Astrocyte (in vitro differentiated cells and primary cell): ENCODE measurements at regions not wholly inside any gene's neighbourhood (a gene's known extent, or its start where the extent isn't known, plus 50 kb on each side); places are given as distances from the start of the nearest gene placed in this dataset.

ENCODE experiments used
- DNase-seq: peaks from one replicate; pipeline ENCODE4 v3.0.0-alpha.2; 2010; ENCODE audit warnings: low read depth
- FAIRE-seq: peaks from 2 replicates; lab custom pipeline; 2011; peaks lifted over from hg19 to GRCh38; lab: Jason Lieb, UNC
- H2AFZ ChIP-seq: 2 replicates; pipeline ENCODE4 v1.6.0; 2012; ENCODE audit warnings: low read depth, low read length, inconsistent platforms
- H3K27ac ChIP-seq: 2 replicates; pipeline ENCODE4 v1.5.1; 2011; ENCODE audit warnings: low read depth, low read length, inconsistent platforms
- H3K27me3 ChIP-seq: 2 replicates; pipeline ENCODE4 v1.6.0; 2011; ENCODE audit warnings: low read length, inconsistent platforms; ENCODE audit not compliant: insufficient read depth
- H3K36me3 ChIP-seq: 2 replicates; pipeline ENCODE4 v1.5.1; 2011; ENCODE audit warnings: low read length, inconsistent platforms; ENCODE audit not compliant: insufficient read depth
- H3K4me1 ChIP-seq: 2 replicates; pipeline ENCODE4 v1.5.1; 2011; ENCODE audit warnings: low read length, inconsistent platforms; ENCODE audit not compliant: insufficient read depth
- H3K4me2 ChIP-seq: 2 replicates; pipeline ENCODE4 v1.6.0; 2012; ENCODE audit warnings: low read length, inconsistent platforms
- H3K4me3 ChIP-seq: 2 replicates; pipeline ENCODE4 v1.5.1; 2011; ENCODE audit warnings: low read depth, mild to moderate bottlenecking, low read length, inconsistent platforms; ENCODE audit not compliant: insufficient read depth
- H3K79me2 ChIP-seq: 2 replicates; pipeline ENCODE4 v1.6.0; 2012; ENCODE audit warnings: mild to moderate bottlenecking, low read length, inconsistent platforms; ENCODE audit not compliant: insufficient read depth
- H3K9ac ChIP-seq: 2 replicates; pipeline ENCODE4 v1.6.0; 2012; ENCODE audit warnings: mild to moderate bottlenecking, low read length, inconsistent platforms
- H3K9me3 ChIP-seq: 2 replicates; pipeline ENCODE4 v1.5.1; 2012; ENCODE audit warnings: low read depth, mild to moderate bottlenecking, low read length, inconsistent platforms; ENCODE audit not compliant: insufficient read depth
- H4K20me1 ChIP-seq: 2 replicates; pipeline ENCODE4 v1.6.0; 2012; ENCODE audit warnings: low read length, inconsistent platforms; ENCODE audit not compliant: insufficient read depth
- H3K27ac Mint-ChIP-seq: one replicate; pipeline ENCODE4 v1.8.0; 2021; ENCODE audit warnings: mild to moderate bottlenecking, mixed read lengths; ENCODE audit not compliant: unreplicated experiment
- H3K27me3 Mint-ChIP-seq: one replicate; pipeline ENCODE4 v1.8.0; 2021; ENCODE audit warnings: low read depth, mixed read lengths; ENCODE audit not compliant: unreplicated experiment
- H3K36me3 Mint-ChIP-seq: one replicate; pipeline ENCODE4 v1.8.0; 2021; ENCODE audit warnings: low read depth, mixed read lengths; ENCODE audit not compliant: unreplicated experiment
- H3K4me1 Mint-ChIP-seq: one replicate; pipeline ENCODE4 v1.8.0; 2021; ENCODE audit warnings: low read depth, mixed read lengths; ENCODE audit not compliant: unreplicated experiment
- H3K4me3 Mint-ChIP-seq: one replicate; pipeline ENCODE4 v1.8.0; 2021; ENCODE audit warnings: mild to moderate bottlenecking, moderate library complexity, mixed read lengths; ENCODE audit not compliant: unreplicated experiment
- H3K9me3 Mint-ChIP-seq: one replicate; pipeline ENCODE4 v1.8.0; 2021; ENCODE audit warnings: mild to moderate bottlenecking, mixed read lengths; ENCODE audit not compliant: unreplicated experiment
- EZH2 ChIP-seq: IDR thresholded peaks from 2 replicates; pipeline ENCODE4 v1.6.1; 2012; ENCODE audit warnings: mild to moderate bottlenecking, low read length, inconsistent platforms; ENCODE audit not compliant: insufficient read depth
- TF ChIP-seq, protein P1 (sequence below): IDR thresholded peaks from 2 replicates; pipeline ENCODE4 v1.5.1; 2011; ENCODE audit warnings: low read depth, mild to moderate bottlenecking, inconsistent platforms, low read length, moderate library complexity; ENCODE audit not compliant: insufficient read depth

DNA sequence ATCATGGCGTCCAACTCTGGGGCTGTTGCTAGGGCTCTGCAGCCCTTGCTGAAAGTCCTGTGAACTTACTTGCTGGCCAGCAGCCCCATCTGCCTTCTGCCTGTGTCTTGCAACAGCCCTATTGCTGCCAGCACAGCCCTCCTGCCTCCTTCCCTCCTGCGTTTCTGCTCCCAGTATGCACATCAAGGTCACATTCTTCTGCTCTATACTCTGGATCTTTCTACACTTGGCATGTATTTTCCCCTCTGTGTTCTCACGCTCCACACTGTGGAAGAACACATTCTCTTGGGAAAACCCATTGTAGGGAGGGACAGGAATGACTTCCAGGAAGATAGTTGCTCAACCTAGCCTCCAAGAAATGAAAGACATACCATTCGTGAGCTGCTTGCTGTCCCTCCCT lies 80.9 kb upstream of the PHACTR2 start:
- Mint-ChIP-seq H3K27me3 (no peaks in the 10 kb centered on the region), H3K4me1 (no peaks in the 10 kb centered on the region), H3K4me3 (no peak overlapping the region), H3K27ac (no peak overlapping the region), H3K36me3 (no peaks in the 10 kb centered on the region), H3K9me3 (no peaks in the 10 kb centered on the region)
- Histone ChIP-seq H3K4me3 (no peak overlapping the region), H4K20me1 (no peaks in the 10 kb centered on the region), H3K79me2 (no peaks in the 10 kb centered on the region), H3K27me3 (no peaks in the 10 kb centered on the region), H3K27ac (no peak overlapping the region), H3K4me1 (peaks cover 6% of the 10 kb centered on the region), H3K9me3 (no peaks in the 10 kb centered on the region), H2AFZ (no peak overlapping the region), H3K4me2 (no peak overlapping the region), H3K9ac (no peak overlapping the region), H3K36me3 (no peaks in the 10 kb centered on the region)
- FAIRE-seq = no peak
- TF ChIP-seq EZH2 = no peak
- TF ChIP-seq, protein P1, sequence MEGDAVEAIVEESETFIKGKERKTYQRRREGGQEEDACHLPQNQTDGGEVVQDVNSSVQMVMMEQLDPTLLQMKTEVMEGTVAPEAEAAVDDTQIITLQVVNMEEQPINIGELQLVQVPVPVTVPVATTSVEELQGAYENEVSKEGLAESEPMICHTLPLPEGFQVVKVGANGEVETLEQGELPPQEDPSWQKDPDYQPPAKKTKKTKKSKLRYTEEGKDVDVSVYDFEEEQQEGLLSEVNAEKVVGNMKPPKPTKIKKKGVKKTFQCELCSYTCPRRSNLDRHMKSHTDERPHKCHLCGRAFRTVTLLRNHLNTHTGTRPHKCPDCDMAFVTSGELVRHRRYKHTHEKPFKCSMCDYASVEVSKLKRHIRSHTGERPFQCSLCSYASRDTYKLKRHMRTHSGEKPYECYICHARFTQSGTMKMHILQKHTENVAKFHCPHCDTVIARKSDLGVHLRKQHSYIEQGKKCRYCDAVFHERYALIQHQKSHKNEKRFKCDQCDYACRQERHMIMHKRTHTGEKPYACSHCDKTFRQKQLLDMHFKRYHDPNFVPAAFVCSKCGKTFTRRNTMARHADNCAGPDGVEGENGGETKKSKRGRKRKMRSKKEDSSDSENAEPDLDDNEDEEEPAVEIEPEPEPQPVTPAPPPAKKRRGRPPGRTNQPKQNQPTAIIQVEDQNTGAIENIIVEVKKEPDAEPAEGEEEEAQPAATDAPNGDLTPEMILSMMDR = no peak
- peak; percentile 14 for DNase-seq

DNA sequence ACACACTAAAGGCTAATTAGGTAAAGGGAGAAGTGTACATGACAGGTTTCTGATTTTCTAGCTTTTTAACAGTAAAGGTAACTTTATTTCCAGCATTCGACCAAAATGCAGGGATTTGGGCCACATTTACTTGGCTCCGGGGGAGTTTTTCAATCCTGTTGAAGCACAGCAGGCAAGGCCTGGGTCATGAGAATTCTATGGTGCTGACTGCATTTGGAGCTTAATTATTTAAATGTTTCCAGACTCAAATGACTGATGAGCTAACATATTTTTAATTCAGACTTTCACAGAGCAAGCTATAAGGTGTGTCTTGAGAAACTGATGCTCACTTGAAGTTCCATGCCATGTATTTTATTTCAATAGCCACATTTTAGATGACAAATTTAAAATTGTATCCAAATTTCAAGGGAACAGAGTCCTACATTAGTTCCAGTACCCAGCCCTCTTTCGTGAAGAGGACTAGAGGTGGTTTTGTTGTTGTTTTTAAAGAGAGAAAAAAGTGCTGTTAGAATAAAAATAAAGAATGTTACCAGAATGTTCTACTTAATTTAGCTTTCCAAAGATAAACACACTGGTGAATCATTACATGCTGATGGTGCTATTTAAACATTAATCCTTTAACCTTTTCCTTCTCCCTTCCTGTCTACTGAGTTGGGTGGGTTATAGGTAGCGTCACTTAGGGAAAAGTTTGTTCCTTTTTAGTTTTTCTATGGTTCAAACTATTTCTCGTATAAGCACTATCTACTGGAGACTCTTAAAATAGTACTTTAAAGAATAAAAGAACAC lies 82.3 kb upstream of the PHACTR2 start:
- no peaks in the 10 kb centered on the region for H3K79me2 ChIP-seq
- Mint-ChIP-seq H3K36me3 (no peaks in the 10 kb centered on the region), H3K27ac (no peak overlapping the region), H3K4me1 (no peaks in the 10 kb centered on the region), H3K27me3 (no peaks in the 10 kb centered on the region), H3K9me3 (no peaks in the 10 kb centered on the region), H3K4me3 (no peak overlapping the region)
- no peak for FAIRE-seq
- H3K9ac ChIP-seq = no peak overlapping the region
- H3K9me3 ChIP-seq = no peaks in the 10 kb centered on the region
- H3K27ac ChIP-seq = no peak overlapping the region
- H3K4me1 ChIP-seq = peaks cover 6% of the 10 kb centered on the region
- no peak overlapping the region for H3K4me2 ChIP-seq
- TF ChIP-seq EZH2 = no peak
- TF ChIP-seq, protein P1 = no peak
- no peaks in the 10 kb centered on the region for H3K36me3 ChIP-seq
- no peaks in the 10 kb centered on the region for H3K27me3 ChIP-seq
- H2AFZ ChIP-seq = no peak overlapping the region
- no peak for DNase-seq
- no peak overlapping the region for H3K4me3 ChIP-seq
- no peaks in the 10 kb centered on the region for H4K20me1 ChIP-seq

GRCh38 chr6:143594647-143595046 lies 83.1 kb upstream of the PHACTR2 start:
- H3K36me3 Mint-ChIP-seq = no peaks in the 10 kb centered on the region
- H3K4me1 ChIP-seq = peaks cover 6% of the 10 kb centered on the region
- no peak overlapping the region for H3K4me3 Mint-ChIP-seq
- H3K27ac ChIP-seq = no peak overlapping the region
- no peak overlapping the region for H3K27ac Mint-ChIP-seq
- H3K9me3 ChIP-seq = no peaks in the 10 kb centered on the region
- no peaks in the 10 kb centered on the region for H3K27me3 ChIP-seq
- no peak overlapping the region for H2AFZ ChIP-seq
- H3K27me3 Mint-ChIP-seq = no peaks in the 10 kb centered on the region
- no peaks in the 10 kb centered on the region for H3K36me3 ChIP-seq
- FAIRE-seq = no peak
- no peaks in the 10 kb centered on the region for H3K79me2 ChIP-seq
- no peak overlapping the region for H3K4me2 ChIP-seq
- no peak overlapping the region for H3K4me3 ChIP-seq
- TF ChIP-seq, protein P1 = no peak
- TF ChIP-seq EZH2 = no peak
- H3K9me3 Mint-ChIP-seq = no peaks in the 10 kb centered on the region
- DNase-seq = peak; percentile 68
- no peaks in the 10 kb centered on the region for H3K4me1 Mint-ChIP-seq
- no peak overlapping the region for H3K9ac ChIP-seq
- no peaks in the 10 kb centered on the region for H4K20me1 ChIP-seq
